Skeletal muscle cell (primary cell): ENCODE measurements at regions not wholly inside any gene's neighbourhood (a gene's known extent, or its start where the extent isn't known, plus 50 kb on each side); places are given as distances from the start of the nearest gene placed in this dataset.

Experiments
- DNase-seq: peaks from one replicate; pipeline ENCODE4 v3.0.0-alpha.2; 2010; ENCODE audit warnings: low read depth
- H3K4me3 ChIP-seq: 2 replicates; pipeline ENCODE4 v1.5.1; 2011; ENCODE audit warnings: low read depth, mild to moderate bottlenecking, control low read depth, low read length, moderate library complexity

GRCh38 chr2:104236491-104236890 lies 617.4 kb upstream of the POU3F3 start:
- no peak for DNase-seq
- no peak overlapping the region for H3K4me3 ChIP-seq

DNA sequence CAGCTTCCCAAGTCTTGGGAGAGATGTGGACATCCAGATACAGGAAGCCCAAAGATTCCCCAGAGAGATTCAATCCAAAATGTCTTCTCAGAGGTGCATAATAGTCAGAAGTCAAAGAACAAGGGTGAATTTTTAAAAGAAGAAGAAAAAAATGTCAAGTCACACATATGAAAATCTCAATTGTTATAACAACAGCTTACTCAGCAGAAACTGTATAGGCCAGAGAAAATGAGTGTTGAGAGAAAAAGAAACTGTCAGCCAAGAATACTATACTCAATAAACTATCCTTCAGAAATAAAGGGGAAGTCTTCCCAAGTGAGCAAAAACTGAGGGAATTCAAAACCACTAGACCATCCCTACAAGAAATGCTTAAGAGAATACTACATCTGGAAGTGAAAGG lies 612.9 kb upstream of the POU3F3 start:
- DNase-seq, result no peak
- H3K4me3 ChIP-seq, result no peak overlapping the region

- no peak overlapping the region for H3K4me3 ChIP-seq
- no peak for DNase-seq
These were observed 604.3 kb upstream of the POU3F3 start for GRCh38 chr2:104249629-104250028.

DNA sequence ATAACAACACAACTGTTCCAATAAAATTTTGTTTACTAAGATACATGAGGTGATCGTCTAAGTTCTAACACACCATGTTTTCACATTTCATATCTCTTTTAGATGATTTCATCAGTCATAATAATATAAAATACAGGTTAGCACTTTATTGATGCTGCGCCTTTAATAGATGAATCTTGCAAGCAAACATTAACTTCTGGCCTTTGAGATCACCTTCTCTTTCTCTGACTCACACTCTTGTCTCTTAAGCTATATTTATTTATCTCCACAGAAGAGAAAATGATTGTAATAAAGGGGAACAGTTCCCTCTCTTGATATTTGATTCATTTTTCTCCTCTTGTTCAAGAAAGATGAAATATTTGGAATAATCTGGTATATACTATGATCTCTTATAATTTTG lies 603.3 kb upstream of the POU3F3 start:
- no peak overlapping the region for H3K4me3 ChIP-seq
- no peak for DNase-seq

GRCh38 chr2:104254017-104254416 lies 599.9 kb upstream of the POU3F3 start:
- H3K4me3 ChIP-seq, result no peak overlapping the region
- no peak for DNase-seq

DNA sequence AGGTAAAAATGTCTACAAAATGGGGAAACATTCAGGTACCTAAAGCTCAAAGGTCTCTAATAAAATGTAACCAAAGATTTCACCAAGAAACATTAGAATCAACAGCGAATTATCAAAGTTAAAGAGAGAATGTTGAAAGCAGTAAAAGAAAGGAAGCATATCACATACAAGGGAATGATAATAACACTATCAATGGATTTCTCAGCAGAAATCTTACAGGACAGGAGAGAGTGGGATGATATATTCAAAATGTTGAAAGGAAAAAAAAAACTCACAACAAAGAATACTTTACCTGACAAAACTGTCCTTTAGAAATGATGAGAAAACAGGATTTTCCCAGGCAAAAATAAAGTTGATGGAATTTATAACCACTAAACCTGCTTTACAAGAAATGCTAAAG lies 591.2 kb upstream of the POU3F3 start:
- DNase-seq, result no peak
- no peak overlapping the region for H3K4me3 ChIP-seq

DNA sequence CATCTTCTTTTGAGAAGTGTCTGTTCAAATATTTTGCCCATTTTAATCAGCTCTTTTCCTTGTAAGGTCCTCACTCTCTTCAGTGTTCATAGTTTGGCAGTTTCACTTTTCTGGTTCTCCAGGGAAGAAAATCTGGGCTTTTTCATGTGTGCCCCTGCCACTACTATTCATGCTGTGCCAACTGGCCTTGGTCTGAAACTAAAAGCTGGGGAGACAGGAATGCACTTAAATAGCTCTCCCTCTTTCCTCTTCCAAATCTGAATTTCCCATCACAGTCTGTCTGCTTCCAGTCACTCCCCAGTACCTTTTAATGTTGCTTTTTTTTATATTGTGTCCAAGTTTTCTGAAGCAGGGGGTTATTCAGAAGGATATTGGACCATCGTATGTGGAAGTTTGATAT lies 574.3 kb upstream of the POU3F3 start:
- no peak for DNase-seq
- no peak overlapping the region for H3K4me3 ChIP-seq

- DNase-seq, result no peak
These were observed 573.7 kb upstream of the POU3F3 start for GRCh38 chr2:104280216-104280615.

GRCh38 chr2:104286841-104287240 lies 567.1 kb upstream of the POU3F3 start:
- no peak overlapping the region for H3K4me3 ChIP-seq
- no peak for DNase-seq

More at GRCh38 chr2:104280216-104280615, 573.7 kb upstream of the POU3F3 start:
- H3K4me3 ChIP-seq, result no peak overlapping the region

- H3K4me3 ChIP-seq, result no peak overlapping the region
- DNase-seq, result no peak
These were observed 564.0 kb upstream of the POU3F3 start for GRCh38 chr2:104289651-104290565.

DNA sequence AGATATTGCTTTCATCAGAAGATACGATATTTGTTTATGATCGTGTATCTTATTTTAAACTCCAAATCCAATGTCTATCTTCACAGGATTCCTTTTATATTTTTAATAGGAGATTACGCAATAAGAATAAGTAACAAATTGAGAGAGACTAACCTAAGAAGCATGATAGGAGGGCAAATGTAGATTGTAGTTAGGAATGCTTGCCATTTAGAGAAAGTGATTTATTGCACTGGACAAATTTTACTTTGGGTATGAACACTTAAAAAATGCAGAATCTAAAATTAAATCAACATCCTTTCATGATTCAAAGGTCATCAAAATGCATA lies 563.4 kb upstream of the POU3F3 start:
- no peak overlapping the region for H3K4me3 ChIP-seq
- DNase-seq, result no peak

DNA sequence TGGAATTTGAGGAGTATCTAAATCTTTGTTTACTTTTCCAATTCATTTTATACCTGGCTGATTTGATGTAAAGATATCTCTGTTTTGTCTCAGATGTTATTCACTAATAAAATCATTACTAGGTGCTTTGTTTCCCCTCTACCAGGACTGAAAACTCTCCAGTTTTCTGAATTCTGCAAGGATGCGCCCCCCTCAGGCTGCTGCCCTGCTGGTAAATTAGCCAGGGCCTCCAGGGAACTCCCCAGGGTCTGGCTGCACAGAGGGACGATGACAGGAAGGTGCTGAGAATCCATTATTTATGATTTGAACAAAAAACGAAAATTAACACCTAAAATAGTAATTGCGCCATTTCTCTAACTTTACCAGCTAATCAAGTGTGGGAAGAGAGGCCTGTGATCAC lies 541.2 kb upstream of the POU3F3 start:
- no peak for DNase-seq
- no peak overlapping the region for H3K4me3 ChIP-seq

GRCh38 chr2:104318001-104318665 lies 535.8 kb upstream of the POU3F3 start:
- no peak overlapping the region for H3K4me3 ChIP-seq
- DNase-seq, result no peak

GRCh38 chr2:104321116-104321795 lies 532.7 kb upstream of the POU3F3 start:
- DNase-seq, result no peak
- H3K4me3 ChIP-seq, result no peak overlapping the region

- H3K4me3 ChIP-seq, result no peak overlapping the region
- no peak for DNase-seq
These were observed 532.0 kb upstream of the POU3F3 start for GRCh38 chr2:104321796-104322349.

DNA sequence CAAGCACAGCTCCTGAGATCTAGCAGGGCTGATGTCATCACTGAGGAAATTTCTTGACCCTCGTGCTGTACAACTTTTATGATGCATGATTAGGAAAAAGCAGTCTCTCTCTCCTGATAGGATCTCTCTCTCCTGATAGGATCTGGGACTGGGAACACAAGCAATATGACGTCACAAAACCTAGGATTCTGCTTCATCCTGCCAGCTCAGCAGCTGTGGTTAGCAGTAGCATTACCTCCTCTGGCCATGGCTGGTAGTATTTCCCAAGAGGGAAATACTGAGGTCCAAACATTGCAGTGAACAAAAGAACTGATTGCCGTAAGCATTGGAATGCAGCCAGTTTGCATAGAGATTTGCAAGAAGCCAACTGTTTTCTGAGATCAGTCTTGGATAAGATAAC lies 521.2 kb upstream of the POU3F3 start:
- no peak overlapping the region for H3K4me3 ChIP-seq
- DNase-seq, result peak; percentile 16

- no peak for DNase-seq
- H3K4me3 ChIP-seq, result no peak overlapping the region
These were observed 516.0 kb upstream of the POU3F3 start for GRCh38 chr2:104337869-104338268.

DNA sequence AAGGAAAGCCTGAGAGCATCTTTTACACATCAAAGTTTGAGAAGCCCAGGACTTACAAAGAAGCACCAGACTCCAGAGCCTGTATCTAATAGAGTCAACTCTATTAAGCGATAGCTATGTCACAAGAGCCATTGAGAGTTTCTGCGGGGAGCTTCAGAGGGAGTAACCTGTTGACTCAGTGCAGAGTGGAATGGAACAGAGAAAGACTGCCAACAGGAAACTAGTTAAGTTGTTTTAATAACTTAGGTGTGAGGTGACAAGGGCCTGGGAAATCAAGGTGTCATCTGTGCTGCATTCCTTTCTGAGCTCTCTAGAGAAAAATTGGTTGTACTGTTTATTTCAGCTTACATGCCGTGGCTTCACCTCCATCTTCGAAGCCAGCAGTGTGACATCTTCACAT lies 513.8 kb upstream of the POU3F3 start:
- no peak for DNase-seq
- H3K4me3 ChIP-seq, result no peak overlapping the region

GRCh38 chr2:104340879-104341828 lies 512.8 kb upstream of the POU3F3 start:
- no peak for DNase-seq
- H3K4me3 ChIP-seq, result no peak overlapping the region
